ENCODE measurements at regions not wholly inside any gene's neighbourhood (a gene's known extent, or its start where the extent isn't known, plus 50 kb on each side); places are given as distances from the start of the nearest gene placed in this dataset.

- no peak for TF ChIP-seq POLR2AphosphoS5 (IDR thresholded peaks at IDR 0.05; ENCODE audit: low read depth, low read length)
- TF ChIP-seq CTCF (IDR thresholded peaks at IDR 0.05), result peak; percentile 81
Observed at GRCh38 chr4:167622481-167623240, 388.4 kb upstream of the SPOCK3 start.

Data from Panc1 (cell line).